Activated naive CD4-positive, alpha-beta T cell treated with anti-CD3 and anti-CD28 coated beads, Interleukin-2, amount 50 U/mL, for 72 hours (primary cell): ENCODE measurements at regions not wholly inside any gene's neighbourhood (a gene's known extent, or its start where the extent isn't known, plus 50 kb on each side); places are given as distances from the start of the nearest gene placed in this dataset.
A peak's percentile ranks its signal among the peaks of the same experiment; 100 is the strongest.
"Not testable (repeated sequence)": the region's sequence is repeated elsewhere in the genome, so short reads cannot be mapped to it uniquely, and the experiment has no call there.

Experiments used
- ATAC-seq, 2 donors: fragments of 150-1000 bp; cut with Tn5 transposase; 2 replicates each; pipeline ENCODE4 v1.10.0; 2021; ENCODE audit warnings: mild to moderate bottlenecking in 2 of 2, moderate library complexity in 2 of 2
- DNase-seq, 2 donors: peaks; one replicate each; pipeline ENCODE4 v3.0.0; 2021 to 2022; ENCODE audit warnings: low spot score in 2 of 2
- H3K27ac Mint-ChIP-seq, 2 donors: one replicate each; pipeline ENCODE4 v1.8.0; 2022; ENCODE audit warnings: mild to moderate bottlenecking in 2 of 2, mixed read lengths in 2 of 2
- H3K36me3 Mint-ChIP-seq, 2 donors: one replicate each; pipeline ENCODE4 v1.8.0; 2022; ENCODE audit warnings: mixed read lengths in 2 of 2
- H3K9me3 Mint-ChIP-seq, 2 donors: one replicate each; pipeline ENCODE4 v1.8.0; 2022; ENCODE audit warnings: mixed read lengths in 2 of 2

GRCh38 chr1:239107676-239108075 lies 278.7 kb upstream of the CHRM3 start:
- peaks cover 6 to 8% of the 10 kb centered on the region in 2 donors for H3K9me3 Mint-ChIP-seq
- ATAC-seq: no peak
- no peak overlapping the region for H3K27ac Mint-ChIP-seq

GRCh38 chr1:239106689-239107088 lies 279.7 kb upstream of the CHRM3 start:
- H3K36me3 Mint-ChIP-seq, DNase-seq, ATAC-seq, H3K9me3 Mint-ChIP-seq, H3K27ac Mint-ChIP-seq: not testable (repeated sequence)

More at GRCh38 chr1:239107676-239108075, 278.7 kb upstream of the CHRM3 start:
- no peak for DNase-seq
- H3K36me3 Mint-ChIP-seq: no peaks in the 10 kb centered on the region

GRCh38 chr1:239098400-239099037 lies 287.8 kb upstream of the CHRM3 start:
- ATAC-seq: no peak
- DNase-seq: no peak
- H3K9me3 Mint-ChIP-seq: peaks cover 4 to 6% of the 10 kb centered on the region in 2 donors
- H3K36me3 Mint-ChIP-seq: no peaks in the 10 kb centered on the region
- H3K27ac Mint-ChIP-seq: peak overlapping the region in 1 of 2 donors; percentile 67

GRCh38 chr1:239091537-239091936 lies 294.8 kb upstream of the CHRM3 start:
- DNase-seq: no peak
- Mint-ChIP-seq H3K36me3 (no peaks in the 10 kb centered on the region), H3K27ac (no peak overlapping the region), H3K9me3 (peaks cover 0 to 3% of the 10 kb centered on the region in 2 donors)
- ATAC-seq: no peak

GRCh38 chr1:239084459-239085080 lies 301.8 kb upstream of the CHRM3 start:
- H3K27ac Mint-ChIP-seq: no peak overlapping the region
- H3K9me3 Mint-ChIP-seq: peaks cover 18 to 25% of the 10 kb centered on the region in 2 donors
- ATAC-seq: no peak
- no peak for DNase-seq
- H3K36me3 Mint-ChIP-seq: peaks cover 0 to 10% of the 10 kb centered on the region in 2 donors

- ATAC-seq, DNase-seq, H3K27ac Mint-ChIP-seq: not testable (repeated sequence)
- peaks cover 0 to 10% of the 10 kb centered on the region in 2 donors for H3K36me3 Mint-ChIP-seq
- H3K9me3 Mint-ChIP-seq: peaks cover 19 to 35% of the 10 kb centered on the region in 2 donors
Measured at GRCh38 chr1:239081947-239082346, 304.4 kb upstream of the CHRM3 start.

GRCh38 chr1:239067480-239067879 lies 318.9 kb upstream of the CHRM3 start:
- no peaks in the 10 kb centered on the region for H3K36me3 Mint-ChIP-seq
- DNase-seq (no peak), ATAC-seq (no peak)
- H3K9me3 Mint-ChIP-seq: no peaks in the 10 kb centered on the region
- no peak overlapping the region for H3K27ac Mint-ChIP-seq

- DNase-seq (no peak), ATAC-seq (no peak)
- Mint-ChIP-seq H3K27ac (no peak overlapping the region), H3K9me3 (no peaks in the 10 kb centered on the region), H3K36me3 (no peaks in the 10 kb centered on the region)
Measured at GRCh38 chr1:239067058-239067457, 319.3 kb upstream of the CHRM3 start.

- Mint-ChIP-seq H3K27ac (no peak overlapping the region), H3K9me3 (peaks cover 4 to 13% of the 10 kb centered on the region in 2 donors), H3K36me3 (no peaks in the 10 kb centered on the region)
- DNase-seq (no peak), ATAC-seq (no peak)
Measured at GRCh38 chr1:239061770-239062169, 324.6 kb upstream of the CHRM3 start.

GRCh38 chr1:239058190-239058589 lies 328.2 kb upstream of the CHRM3 start:
- DNase-seq: no peak
- H3K9me3 Mint-ChIP-seq: peaks cover 21% of the 10 kb centered on the region in 2 donors
- H3K36me3 Mint-ChIP-seq: no peaks in the 10 kb centered on the region
- H3K27ac Mint-ChIP-seq: no peak overlapping the region
- no peak for ATAC-seq

GRCh38 chr1:239056940-239057339 lies 329.4 kb upstream of the CHRM3 start:
- no peaks in the 10 kb centered on the region for H3K36me3 Mint-ChIP-seq
- peaks cover 21 to 22% of the 10 kb centered on the region in 2 donors for H3K9me3 Mint-ChIP-seq
- DNase-seq: no peak

GRCh38 chr1:239053279-239053678 lies 333.1 kb upstream of the CHRM3 start:
- Mint-ChIP-seq H3K36me3 (no peaks in the 10 kb centered on the region), H3K27ac (no peak overlapping the region), H3K9me3 (peaks cover 21 to 26% of the 10 kb centered on the region in 2 donors)
- ATAC-seq (no peak), DNase-seq (no peak)

More at GRCh38 chr1:239056940-239057339, 329.4 kb upstream of the CHRM3 start:
- no peak overlapping the region for H3K27ac Mint-ChIP-seq
- no peak for ATAC-seq

GRCh38 chr1:239049571-239049970 lies 336.8 kb upstream of the CHRM3 start:
- ATAC-seq: no peak
- Mint-ChIP-seq H3K36me3 (no peaks in the 10 kb centered on the region), H3K9me3 (peaks cover 12 to 14% of the 10 kb centered on the region in 2 donors), H3K27ac (no peak overlapping the region)
- DNase-seq: no peak

GRCh38 chr1:239044829-239045228 lies 341.5 kb upstream of the CHRM3 start:
- H3K27ac Mint-ChIP-seq: no peak overlapping the region
- DNase-seq (no peak), ATAC-seq (no peak)
- H3K9me3 Mint-ChIP-seq: peaks cover 5 to 12% of the 10 kb centered on the region in 2 donors
- no peaks in the 10 kb centered on the region for H3K36me3 Mint-ChIP-seq

- no peak for ATAC-seq
- Mint-ChIP-seq H3K27ac (no peak overlapping the region), H3K36me3 (no peaks in the 10 kb centered on the region), H3K9me3 (peaks cover 8 to 11% of the 10 kb centered on the region in 2 donors)
- DNase-seq: no peak
Measured at GRCh38 chr1:239040523-239040922, 345.8 kb upstream of the CHRM3 start.

- ATAC-seq (no peak), DNase-seq (no peak)
- Mint-ChIP-seq H3K27ac (no peak overlapping the region), H3K36me3 (no peaks in the 10 kb centered on the region), H3K9me3 (peaks cover 5 to 11% of the 10 kb centered on the region in 2 donors)
Measured at GRCh38 chr1:239031310-239031709, 355.1 kb upstream of the CHRM3 start.

- DNase-seq: no peak
- no peak overlapping the region for H3K27ac Mint-ChIP-seq
- H3K36me3 Mint-ChIP-seq: no peaks in the 10 kb centered on the region
- peaks cover 4 to 8% of the 10 kb centered on the region in 2 donors for H3K9me3 Mint-ChIP-seq
- ATAC-seq: no peak
Measured at GRCh38 chr1:239025997-239026694, 360.2 kb upstream of the CHRM3 start.
